GM23338 (cell line): ENCODE measurements at regions not wholly inside any gene's neighbourhood (a gene's known extent, or its start where the extent isn't known, plus 50 kb on each side); places are given as distances from the start of the nearest gene placed in this dataset.

ENCODE experiments used
- ATAC-seq: fragments of 200-7000 bp; cut with Tn5 transposase; 3 replicates; pipeline ENCODE4 v1.9.1; 2020
- DNase-seq: peaks from one replicate; pipeline ENCODE4 v3.0.0-alpha.2; 2015; ENCODE audit warnings: low spot score
- H2AFZ ChIP-seq: fragments of 200-600 bp; sonication (generic); 2 replicates; pipeline ENCODE4 v1.8.0; 2016; ENCODE audit warnings: antibody characterized with exemption, mild to moderate bottlenecking, moderate library complexity
- H3F3A ChIP-seq: fragments of 200-600 bp; sonication (generic); replicated peaks from 2 replicates; pipeline ENCODE4 v1.8.0; 2017; ENCODE audit warnings: antibody characterized with exemption, mixed run types, low read depth
- H3K27ac ChIP-seq: fragments of 200-600 bp; sonication (generic); 2 replicates; pipeline ENCODE4 v1.6.1; 2016; ENCODE audit warnings: low read depth
- H3K27me3 ChIP-seq: fragments of 200-600 bp; sonication (generic); 2 replicates; pipeline ENCODE4 v1.8.0; 2016; ENCODE audit warnings: mild to moderate bottlenecking, mixed run types, moderate library complexity; ENCODE audit not compliant: insufficient read depth
- H3K36me3 ChIP-seq: fragments of 200-600 bp; sonication (generic); 2 replicates; pipeline ENCODE4 v1.8.0; 2016; ENCODE audit warnings: mild to moderate bottlenecking; ENCODE audit not compliant: insufficient read depth
- H3K4me1 ChIP-seq: fragments of 200-600 bp; sonication (generic); 2 replicates; pipeline ENCODE4 v1.8.0; 2016; ENCODE audit warnings: mild to moderate bottlenecking, moderate library complexity; ENCODE audit not compliant: insufficient read depth
- H3K4me2 ChIP-seq: fragments of 200-600 bp; sonication (generic); 2 replicates; pipeline ENCODE4 v1.7.1; 2017; ENCODE audit warnings: mixed run types
- H3K4me3 ChIP-seq: fragments of 200-600 bp; sonication (generic); 2 replicates; pipeline ENCODE4 v1.6.1; 2016; ENCODE audit warnings: mixed run types
- H3K79me2 ChIP-seq: fragments of 200-600 bp; sonication (generic); replicated peaks from 2 replicates; pipeline ENCODE4 v1.8.0; 2017; ENCODE audit warnings: mild to moderate bottlenecking; ENCODE audit not compliant: insufficient read depth
- H3K9me2 ChIP-seq: fragments of 200-600 bp; sonication (generic); 2 replicates; pipeline ENCODE4 v1.8.0; 2017; ENCODE audit not compliant: insufficient read depth
- H4K20me1 ChIP-seq: fragments of 200-600 bp; sonication (generic); replicated peaks from 2 replicates; pipeline ENCODE4 v1.8.0; 2017; ENCODE audit warnings: mild to moderate bottlenecking; ENCODE audit not compliant: insufficient read depth
- H3K27ac Mint-ChIP-seq: 2 replicates; pipeline ENCODE4 v1.8.0; 2020; ENCODE audit warnings: inconsistent platforms, mild to moderate bottlenecking, moderate library complexity, mixed read lengths
- H3K27me3 Mint-ChIP-seq: 3 replicates; pipeline ENCODE4 v1.8.0; 2022; ENCODE audit warnings: low read depth, mild to moderate bottlenecking, moderate library complexity, mixed read lengths, inconsistent platforms; ENCODE audit not compliant: insufficient read depth, poor library complexity
- H3K36me3 Mint-ChIP-seq: 3 replicates; pipeline ENCODE4 v1.8.0; 2021; ENCODE audit warnings: low read depth, mild to moderate bottlenecking, inconsistent platforms, moderate library complexity, mixed read lengths
- H3K4me1 Mint-ChIP-seq: 3 replicates; pipeline ENCODE4 v1.8.0; 2020; ENCODE audit warnings: mild to moderate bottlenecking, inconsistent platforms, mixed read lengths
- H3K4me3 Mint-ChIP-seq: 3 replicates; pipeline ENCODE4 v1.8.0; 2021; ENCODE audit warnings: moderate library complexity, mild to moderate bottlenecking, inconsistent platforms, mixed read lengths
- H3K9me3 Mint-ChIP-seq: 3 replicates; pipeline ENCODE4 v1.8.0; 2020; ENCODE audit warnings: moderate library complexity, mild to moderate bottlenecking, inconsistent platforms, mixed read lengths
- EZH2 ChIP-seq: fragments of 200-600 bp; sonication (generic); IDR thresholded peaks from one replicate; pipeline ENCODE4 v1.8.0; 2017; ENCODE audit warnings: antibody characterized with exemption, mild to moderate bottlenecking, low read depth; ENCODE audit not compliant: unreplicated experiment
- EZH2phosphoT487 ChIP-seq: fragments of 200-600 bp; sonication (generic); IDR thresholded peaks from one replicate; pipeline ENCODE4 v1.8.1; 2018; ENCODE audit warnings: antibody characterized with exemption; ENCODE audit not compliant: unreplicated experiment
- JUNB ChIP-seq: IDR thresholded peaks from one replicate; pipeline ENCODE4 v1.6.1; 2016; ENCODE audit warnings: antibody characterized with exemption; ENCODE audit not compliant: unreplicated experiment
- POLR2AphosphoS5 ChIP-seq: IDR thresholded peaks from 2 replicates; pipeline ENCODE4 v1.6.1; 2016; ENCODE audit warnings: antibody characterized with exemption, low read depth
- STAT1 ChIP-seq: IDR thresholded peaks from one replicate; pipeline ENCODE4 v1.6.1; 2016; ENCODE audit warnings: antibody characterized with exemption; ENCODE audit not compliant: unreplicated experiment
- ZNF331 ChIP-seq: fragments of 250-450 bp; sonication (Bioruptor Pico); IDR thresholded peaks from 2 replicates; pipeline ENCODE4 v1.5.0; 2020; ENCODE audit warnings: low read depth, mild to moderate bottlenecking, moderate library complexity
- TF ChIP-seq, protein P1 (sequence below): IDR thresholded peaks from one replicate; pipeline ENCODE4 v1.6.1; 2018; ENCODE audit warnings: antibody characterized with exemption; ENCODE audit not compliant: unreplicated experiment
- TF ChIP-seq, protein P2 (sequence below): IDR thresholded peaks from 2 replicates; pipeline ENCODE4 v1.6.1; 2016; ENCODE audit warnings: antibody characterized with exemption
- TF ChIP-seq, protein P3 (sequence below): fragments of 250-450 bp; sonication (Bioruptor Pico); IDR thresholded peaks from 2 replicates; pipeline ENCODE4 v1.5.0; 2020; ENCODE audit warnings: mild to moderate bottlenecking, moderate library complexity
- TF ChIP-seq, protein P4 (sequence below), 2 experiments: fragments of 200-600 bp in 1 of 2; sonication (generic) in 1 of 2; conservative IDR thresholded peaks; 2 replicates each; pipeline versions ENCODE4 v1.5.1 to v1.6.1; 2016 to 2017; ENCODE audit warnings: antibody characterized with exemption in 2 of 2, low read depth in 2 of 2, mild to moderate bottlenecking in 2 of 2, moderate library complexity in 1 of 2

DNA sequence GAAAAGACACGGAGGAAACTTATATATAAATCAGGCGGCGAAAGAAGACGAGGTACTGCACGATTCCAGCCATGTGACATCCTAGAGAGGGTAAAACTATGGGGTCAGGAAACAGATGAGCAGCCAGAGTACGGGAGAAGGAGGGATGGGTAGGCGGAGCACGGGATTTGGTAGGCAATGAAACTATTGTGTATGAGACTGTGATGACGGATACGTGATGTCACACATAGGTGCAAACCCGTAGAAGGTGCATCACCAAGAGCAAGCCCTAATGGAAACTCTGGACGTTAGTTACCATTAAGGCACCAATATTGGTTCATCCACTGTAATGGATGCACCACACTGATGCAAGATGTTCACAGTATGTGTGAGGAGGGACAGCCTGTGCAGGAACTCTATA, 93.8 kb upstream of the MGMT start:
- Histone ChIP-seq H3K4me3 (no peak overlapping the region), H3K36me3 (no peaks in the 10 kb centered on the region), H2AFZ (no peak overlapping the region), H3K27me3 (no peaks in the 10 kb centered on the region), H3K27ac (no peak overlapping the region), H3K79me2 (no peaks in the 10 kb centered on the region), H3K4me2 (no peak overlapping the region), H4K20me1 (no peaks in the 10 kb centered on the region), H3K9me2 (peaks cover 4% of the 10 kb centered on the region; the same call in 1 of the 2 replicates), H3F3A (no peaks in the 10 kb centered on the region), H3K4me1 (no peaks in the 10 kb centered on the region)
- Mint-ChIP-seq H3K4me3 (no peak overlapping the region), H3K27me3 (no peaks in the 10 kb centered on the region), H3K27ac (no peak overlapping the region), H3K9me3 (no peaks in the 10 kb centered on the region), H3K4me1 (peaks cover 6% of the 10 kb centered on the region; the same call in 1 of the 3 replicates), H3K36me3 (no peaks in the 10 kb centered on the region)
- ATAC-seq (no peak), DNase-seq (no peak)
- TF ChIP-seq POLR2AphosphoS5, result no peak
- TF ChIP-seq, protein P1, sequence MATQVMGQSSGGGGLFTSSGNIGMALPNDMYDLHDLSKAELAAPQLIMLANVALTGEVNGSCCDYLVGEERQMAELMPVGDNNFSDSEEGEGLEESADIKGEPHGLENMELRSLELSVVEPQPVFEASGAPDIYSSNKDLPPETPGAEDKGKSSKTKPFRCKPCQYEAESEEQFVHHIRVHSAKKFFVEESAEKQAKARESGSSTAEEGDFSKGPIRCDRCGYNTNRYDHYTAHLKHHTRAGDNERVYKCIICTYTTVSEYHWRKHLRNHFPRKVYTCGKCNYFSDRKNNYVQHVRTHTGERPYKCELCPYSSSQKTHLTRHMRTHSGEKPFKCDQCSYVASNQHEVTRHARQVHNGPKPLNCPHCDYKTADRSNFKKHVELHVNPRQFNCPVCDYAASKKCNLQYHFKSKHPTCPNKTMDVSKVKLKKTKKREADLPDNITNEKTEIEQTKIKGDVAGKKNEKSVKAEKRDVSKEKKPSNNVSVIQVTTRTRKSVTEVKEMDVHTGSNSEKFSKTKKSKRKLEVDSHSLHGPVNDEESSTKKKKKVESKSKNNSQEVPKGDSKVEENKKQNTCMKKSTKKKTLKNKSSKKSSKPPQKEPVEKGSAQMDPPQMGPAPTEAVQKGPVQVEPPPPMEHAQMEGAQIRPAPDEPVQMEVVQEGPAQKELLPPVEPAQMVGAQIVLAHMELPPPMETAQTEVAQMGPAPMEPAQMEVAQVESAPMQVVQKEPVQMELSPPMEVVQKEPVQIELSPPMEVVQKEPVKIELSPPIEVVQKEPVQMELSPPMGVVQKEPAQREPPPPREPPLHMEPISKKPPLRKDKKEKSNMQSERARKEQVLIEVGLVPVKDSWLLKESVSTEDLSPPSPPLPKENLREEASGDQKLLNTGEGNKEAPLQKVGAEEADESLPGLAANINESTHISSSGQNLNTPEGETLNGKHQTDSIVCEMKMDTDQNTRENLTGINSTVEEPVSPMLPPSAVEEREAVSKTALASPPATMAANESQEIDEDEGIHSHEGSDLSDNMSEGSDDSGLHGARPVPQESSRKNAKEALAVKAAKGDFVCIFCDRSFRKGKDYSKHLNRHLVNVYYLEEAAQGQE, result no peak
- no peak for TF ChIP-seq ZNF331 (CRISPR knock-in tag)
- TF ChIP-seq, protein P2, sequence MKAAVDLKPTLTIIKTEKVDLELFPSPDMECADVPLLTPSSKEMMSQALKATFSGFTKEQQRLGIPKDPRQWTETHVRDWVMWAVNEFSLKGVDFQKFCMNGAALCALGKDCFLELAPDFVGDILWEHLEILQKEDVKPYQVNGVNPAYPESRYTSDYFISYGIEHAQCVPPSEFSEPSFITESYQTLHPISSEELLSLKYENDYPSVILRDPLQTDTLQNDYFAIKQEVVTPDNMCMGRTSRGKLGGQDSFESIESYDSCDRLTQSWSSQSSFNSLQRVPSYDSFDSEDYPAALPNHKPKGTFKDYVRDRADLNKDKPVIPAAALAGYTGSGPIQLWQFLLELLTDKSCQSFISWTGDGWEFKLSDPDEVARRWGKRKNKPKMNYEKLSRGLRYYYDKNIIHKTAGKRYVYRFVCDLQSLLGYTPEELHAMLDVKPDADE, result no peak
- TF ChIP-seq, protein P3, sequence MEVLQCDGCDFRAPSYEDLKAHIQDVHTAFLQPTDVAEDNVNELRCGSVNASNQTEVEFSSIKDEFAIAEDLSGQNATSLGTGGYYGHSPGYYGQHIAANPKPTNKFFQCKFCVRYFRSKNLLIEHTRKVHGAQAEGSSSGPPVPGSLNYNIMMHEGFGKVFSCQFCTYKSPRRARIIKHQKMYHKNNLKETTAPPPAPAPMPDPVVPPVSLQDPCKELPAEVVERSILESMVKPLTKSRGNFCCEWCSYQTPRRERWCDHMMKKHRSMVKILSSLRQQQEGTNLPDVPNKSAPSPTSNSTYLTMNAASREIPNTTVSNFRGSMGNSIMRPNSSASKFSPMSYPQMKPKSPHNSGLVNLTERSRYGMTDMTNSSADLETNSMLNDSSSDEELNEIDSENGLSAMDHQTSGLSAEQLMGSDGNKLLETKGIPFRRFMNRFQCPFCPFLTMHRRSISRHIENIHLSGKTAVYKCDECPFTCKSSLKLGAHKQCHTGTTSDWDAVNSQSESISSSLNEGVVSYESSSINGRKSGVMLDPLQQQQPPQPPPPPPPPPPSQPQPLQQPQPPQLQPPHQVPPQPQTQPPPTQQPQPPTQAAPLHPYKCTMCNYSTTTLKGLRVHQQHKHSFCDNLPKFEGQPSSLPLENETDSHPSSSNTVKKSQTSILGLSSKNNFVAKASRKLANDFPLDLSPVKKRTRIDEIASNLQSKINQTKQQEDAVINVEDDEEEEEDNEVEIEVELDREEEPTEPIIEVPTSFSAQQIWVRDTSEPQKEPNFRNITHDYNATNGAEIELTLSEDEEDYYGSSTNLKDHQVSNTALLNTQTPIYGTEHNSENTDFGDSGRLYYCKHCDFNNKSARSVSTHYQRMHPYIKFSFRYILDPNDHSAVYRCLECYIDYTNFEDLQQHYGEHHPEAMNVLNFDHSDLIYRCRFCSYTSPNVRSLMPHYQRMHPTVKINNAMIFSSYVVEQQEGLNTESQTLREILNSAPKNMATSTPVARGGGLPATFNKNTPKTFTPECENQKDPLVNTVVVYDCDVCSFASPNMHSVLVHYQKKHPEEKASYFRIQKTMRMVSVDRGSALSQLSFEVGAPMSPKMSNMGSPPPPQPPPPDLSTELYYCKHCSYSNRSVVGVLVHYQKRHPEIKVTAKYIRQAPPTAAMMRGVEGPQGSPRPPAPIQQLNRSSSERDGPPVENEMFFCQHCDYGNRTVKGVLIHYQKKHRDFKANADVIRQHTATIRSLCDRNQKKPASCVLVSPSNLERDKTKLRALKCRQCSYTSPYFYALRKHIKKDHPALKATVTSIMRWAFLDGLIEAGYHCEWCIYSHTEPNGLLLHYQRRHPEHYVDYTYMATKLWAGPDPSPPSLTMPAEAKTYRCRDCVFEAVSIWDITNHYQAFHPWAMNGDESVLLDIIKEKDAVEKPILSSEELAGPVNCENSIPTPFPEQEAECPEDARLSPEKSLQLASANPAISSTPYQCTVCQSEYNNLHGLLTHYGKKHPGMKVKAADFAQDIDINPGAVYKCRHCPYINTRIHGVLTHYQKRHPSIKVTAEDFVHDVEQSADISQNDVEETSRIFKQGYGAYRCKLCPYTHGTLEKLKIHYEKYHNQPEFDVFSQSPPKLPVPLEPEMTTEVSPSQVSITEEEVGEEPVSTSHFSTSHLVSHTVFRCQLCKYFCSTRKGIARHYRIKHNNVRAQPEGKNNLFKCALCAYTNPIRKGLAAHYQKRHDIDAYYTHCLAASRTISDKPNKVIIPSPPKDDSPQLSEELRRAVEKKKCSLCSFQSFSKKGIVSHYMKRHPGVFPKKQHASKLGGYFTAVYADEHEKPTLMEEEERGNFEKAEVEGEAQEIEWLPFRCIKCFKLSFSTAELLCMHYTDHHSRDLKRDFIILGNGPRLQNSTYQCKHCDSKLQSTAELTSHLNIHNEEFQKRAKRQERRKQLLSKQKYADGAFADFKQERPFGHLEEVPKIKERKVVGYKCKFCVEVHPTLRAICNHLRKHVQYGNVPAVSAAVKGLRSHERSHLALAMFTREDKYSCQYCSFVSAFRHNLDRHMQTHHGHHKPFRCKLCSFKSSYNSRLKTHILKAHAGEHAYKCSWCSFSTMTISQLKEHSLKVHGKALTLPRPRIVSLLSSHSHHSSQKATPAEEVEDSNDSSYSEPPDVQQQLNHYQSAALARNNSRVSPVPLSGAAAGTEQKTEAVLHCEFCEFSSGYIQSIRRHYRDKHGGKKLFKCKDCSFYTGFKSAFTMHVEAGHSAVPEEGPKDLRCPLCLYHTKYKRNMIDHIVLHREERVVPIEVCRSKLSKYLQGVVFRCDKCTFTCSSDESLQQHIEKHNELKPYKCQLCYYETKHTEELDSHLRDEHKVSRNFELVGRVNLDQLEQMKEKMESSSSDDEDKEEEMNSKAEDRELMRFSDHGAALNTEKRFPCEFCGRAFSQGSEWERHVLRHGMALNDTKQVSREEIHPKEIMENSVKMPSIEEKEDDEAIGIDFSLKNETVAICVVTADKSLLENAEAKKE, result no peak
- no peak for TF ChIP-seq EZH2phosphoT487
- TF ChIP-seq, protein P4, sequence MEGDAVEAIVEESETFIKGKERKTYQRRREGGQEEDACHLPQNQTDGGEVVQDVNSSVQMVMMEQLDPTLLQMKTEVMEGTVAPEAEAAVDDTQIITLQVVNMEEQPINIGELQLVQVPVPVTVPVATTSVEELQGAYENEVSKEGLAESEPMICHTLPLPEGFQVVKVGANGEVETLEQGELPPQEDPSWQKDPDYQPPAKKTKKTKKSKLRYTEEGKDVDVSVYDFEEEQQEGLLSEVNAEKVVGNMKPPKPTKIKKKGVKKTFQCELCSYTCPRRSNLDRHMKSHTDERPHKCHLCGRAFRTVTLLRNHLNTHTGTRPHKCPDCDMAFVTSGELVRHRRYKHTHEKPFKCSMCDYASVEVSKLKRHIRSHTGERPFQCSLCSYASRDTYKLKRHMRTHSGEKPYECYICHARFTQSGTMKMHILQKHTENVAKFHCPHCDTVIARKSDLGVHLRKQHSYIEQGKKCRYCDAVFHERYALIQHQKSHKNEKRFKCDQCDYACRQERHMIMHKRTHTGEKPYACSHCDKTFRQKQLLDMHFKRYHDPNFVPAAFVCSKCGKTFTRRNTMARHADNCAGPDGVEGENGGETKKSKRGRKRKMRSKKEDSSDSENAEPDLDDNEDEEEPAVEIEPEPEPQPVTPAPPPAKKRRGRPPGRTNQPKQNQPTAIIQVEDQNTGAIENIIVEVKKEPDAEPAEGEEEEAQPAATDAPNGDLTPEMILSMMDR (conservative IDR thresholded peaks at IDR 0.05; ENCODE audit: low read depth in 2 of 2), result no peak
- no peak for TF ChIP-seq EZH2
- TF ChIP-seq STAT1, result no peak
- no peak for TF ChIP-seq JUNB
